ENCODE measurements at regions not wholly inside any gene's neighbourhood (a gene's known extent, or its start where the extent isn't known, plus 50 kb on each side); places are given as distances from the start of the nearest gene placed in this dataset.

GRCh38 chr3:76715426-76715825 is 324.5 kb upstream of the ROBO2 start:
- DNase-seq (ENCODE audit: low read depth in 1 of 2, low spot score in 1 of 2): no peak
- TF ChIP-seq GABPA (IDR thresholded peaks at IDR 0.05; ENCODE audit: low read depth) (no peak), REST (IDR thresholded peaks at IDR 0.05; ENCODE audit: insufficient replicate concordance, low read depth) (no peak), SPI1 (IDR thresholded peaks at IDR 0.05; ENCODE audit: borderline replicate concordance, low read depth) (no peak), CTCF (IDR thresholded peaks at IDR 0.05; ENCODE audit: insufficient read depth, low read length) (no peak)
- H3K27me3 ChIP-seq (ENCODE audit: insufficient read depth, poor library complexity, severe bottlenecking): no peaks in the 10 kb centered on the region
- H3K4me3 ChIP-seq (replicated peaks; ENCODE audit: insufficient read depth, low read length): no peak overlapping the region
- H3K27ac ChIP-seq (replicated peaks): no peak overlapping the region

- TF ChIP-seq CTCF (IDR thresholded peaks at IDR 0.05; ENCODE audit: insufficient read depth, low read length): no peak
- no peak for DNase-seq (ENCODE audit: low read depth in 1 of 2, low spot score in 1 of 2)
- Histone ChIP-seq H3K27me3 (ENCODE audit: insufficient read depth, poor library complexity, severe bottlenecking) (no peaks in the 10 kb centered on the region), H3K27ac (replicated peaks) (no peak overlapping the region), H3K4me3 (replicated peaks; ENCODE audit: insufficient read depth, low read length) (no peak overlapping the region)
Observed at GRCh38 chr3:76723366-76723765, 316.5 kb upstream of the ROBO2 start.

GRCh38 chr3:76724075-76724474 is 315.8 kb upstream of the ROBO2 start:
- no peaks in the 10 kb centered on the region for H3K27me3 ChIP-seq (ENCODE audit: insufficient read depth, poor library complexity, severe bottlenecking)
- no peak for DNase-seq (ENCODE audit: low read depth in 1 of 2, low spot score in 1 of 2)
- no peak overlapping the region for H3K4me3 ChIP-seq (replicated peaks; ENCODE audit: insufficient read depth, low read length)
- no peak overlapping the region for H3K27ac ChIP-seq (replicated peaks)
- TF ChIP-seq SPI1 (IDR thresholded peaks at IDR 0.05; ENCODE audit: borderline replicate concordance, low read depth) (no peak), CTCF (IDR thresholded peaks at IDR 0.05; ENCODE audit: insufficient read depth, low read length) (no peak), GABPA (IDR thresholded peaks at IDR 0.05; ENCODE audit: low read depth) (no peak), POLR2AphosphoS5 (IDR thresholded peaks at IDR 0.05; ENCODE audit: low read depth) (no peak), REST (IDR thresholded peaks at IDR 0.05; ENCODE audit: insufficient replicate concordance, low read depth) (no peak)

GRCh38 chr3:76724706-76725105 is 315.2 kb upstream of the ROBO2 start:
- Histone ChIP-seq H3K27ac (replicated peaks) (no peak overlapping the region), H3K4me3 (replicated peaks; ENCODE audit: insufficient read depth, low read length) (no peak overlapping the region), H3K27me3 (ENCODE audit: insufficient read depth, poor library complexity, severe bottlenecking) (no peaks in the 10 kb centered on the region)
- TF ChIP-seq GABPA (IDR thresholded peaks at IDR 0.05; ENCODE audit: low read depth) (no peak), REST (IDR thresholded peaks at IDR 0.05; ENCODE audit: insufficient replicate concordance, low read depth) (no peak), POLR2AphosphoS5 (IDR thresholded peaks at IDR 0.05; ENCODE audit: low read depth) (no peak), CTCF (IDR thresholded peaks at IDR 0.05; ENCODE audit: insufficient read depth, low read length) (no peak), SPI1 (IDR thresholded peaks at IDR 0.05; ENCODE audit: borderline replicate concordance, low read depth) (no peak)
- DNase-seq (ENCODE audit: low read depth in 1 of 2, low spot score in 1 of 2): no peak

Data from HL-60 (cell line).